Testis (tissue), 2 donors: ENCODE measurements at regions not wholly inside any gene's neighbourhood (a gene's known extent, or its start where the extent isn't known, plus 50 kb on each side); places are given as distances from the start of the nearest gene placed in this dataset.

Experiments
- DNase-seq: peaks from one replicate; pipeline ENCODE4 v3.0.0-alpha.2; 2019
- H3K27ac ChIP-seq, 2 donors: fragments of 200-600 bp; sonication (generic); one replicate each; pipeline ENCODE4 v1.5.1; 2019
- H3K27me3 ChIP-seq: fragments of 200-600 bp; sonication (generic); one replicate; pipeline ENCODE4 v1.5.1; 2019
- H3K36me3 ChIP-seq: fragments of 200-600 bp; sonication (generic); one replicate; pipeline ENCODE4 v1.5.1; 2017; ENCODE audit warnings: low read depth; ENCODE audit errors: missing control alignments
- H3K4me1 ChIP-seq: fragments of 200-600 bp; sonication (generic); one replicate; pipeline ENCODE4 v1.5.1; 2019
- H3K4me3 ChIP-seq, 2 donors: fragments of 200-600 bp; sonication (generic); one replicate each; pipeline ENCODE4 v1.5.1; 2017 to 2019
- H3K9me3 ChIP-seq: fragments of 200-600 bp; sonication (generic); one replicate; pipeline ENCODE4 v1.5.1; 2017
- CTCF ChIP-seq, 3 experiments: fragments of 450-650 bp in 2 of 3; fragments of 200-600 bp in 1 of 3; sonication (generic) in 1 of 3; IDR thresholded peaks; one replicate each; pipeline ENCODE4 v1.5.1; 2016 to 2019; ENCODE audit warnings: antibody characterized with exemption in 3 of 3, mild to moderate bottlenecking in 2 of 3, moderate library complexity in 1 of 3
- POLR2A ChIP-seq: fragments of 450-650 bp; IDR thresholded peaks from one replicate; pipeline ENCODE4 v1.6.1; 2017; ENCODE audit warnings: antibody characterized with exemption, mild to moderate bottlenecking, moderate library complexity
- WGBS, 2 donors: methylation state at CpG; one replicate each; pipeline ENCODE4 v1.1.5; 2018; 5-methylcytosine and 5-hydroxymethylcytosine counted together
- intact Hi-C: fragments of 100-400 bp; cut with DNase I; formaldehyde crosslinking; loops from one replicate; pipeline ENCODE4 v1.15.1; 2023; ENCODE audit warnings: low total_unique reads

- TF ChIP-seq CTCF (IDR thresholded peaks at IDR 0.05) (no peak), POLR2A (no peak)
- H3K27ac ChIP-seq, result no peak overlapping the region
- H3K36me3 ChIP-seq, result no peaks in the 10 kb centered on the region
- no peak for DNase-seq
- intact Hi-C loops, result no loop called here
- WGBS, 2 donors, result 76 to 85% methylated on average over 5 of the region's 5 CpGs
- no peaks in the 10 kb centered on the region for H3K27me3 ChIP-seq
- H3K4me1 ChIP-seq, result no peaks in the 10 kb centered on the region
- no peak overlapping the region for H3K4me3 ChIP-seq
- H3K9me3 ChIP-seq, result no peaks in the 10 kb centered on the region
Measured at GRCh38 chr5:152942633-152943336, 537.7 kb upstream of the NMUR2 start.

- H3K9me3 ChIP-seq, result no peaks in the 10 kb centered on the region
- no peak for TF ChIP-seq POLR2A
- no peak for TF ChIP-seq CTCF (IDR thresholded peaks at IDR 0.05)
- intact Hi-C loops, result no loop called here
Measured at GRCh38 chr5:152953788-152954483, 536.5 kb upstream of the GRIA1 start.

GRCh38 chr5:152956943-152957613 is 533.4 kb upstream of the GRIA1 start:
- Histone ChIP-seq H3K9me3 (no peaks in the 10 kb centered on the region), H3K4me1 (no peaks in the 10 kb centered on the region), H3K4me3 (no peak overlapping the region), H3K36me3 (no peaks in the 10 kb centered on the region), H3K27ac (no peak overlapping the region), H3K27me3 (no peaks in the 10 kb centered on the region)
- intact Hi-C loops, result no loop called here
- 67 to 78% methylated on average over 2 of the region's 2 CpGs for WGBS, 2 donors
- no peak for DNase-seq
- TF ChIP-seq CTCF (IDR thresholded peaks at IDR 0.05) (no peak), POLR2A (no peak)

More at GRCh38 chr5:152953788-152954483, 536.5 kb upstream of the GRIA1 start:
- no peak for DNase-seq
- H3K4me3 ChIP-seq, result no peak overlapping the region
- no peaks in the 10 kb centered on the region for H3K27me3 ChIP-seq
- no peaks in the 10 kb centered on the region for H3K4me1 ChIP-seq
- WGBS, 2 donors, result 80 to 87% methylated on average over 8 of the region's 8 CpGs
- H3K36me3 ChIP-seq, result no peaks in the 10 kb centered on the region
- no peak overlapping the region for H3K27ac ChIP-seq

GRCh38 chr5:152978141-152978835 is 512.2 kb upstream of the GRIA1 start:
- H3K4me3 ChIP-seq, result no peak overlapping the region
- H3K4me1 ChIP-seq, result no peaks in the 10 kb centered on the region
- H3K27me3 ChIP-seq, result no peaks in the 10 kb centered on the region
- intact Hi-C loops, result no loop called here
- no peak overlapping the region for H3K27ac ChIP-seq
- no peaks in the 10 kb centered on the region for H3K36me3 ChIP-seq
- DNase-seq, result no peak
- H3K9me3 ChIP-seq, result peaks cover 2% of the 10 kb centered on the region
- 27 to 36% methylated on average over 1 of the region's 1 CpG for WGBS, 2 donors
- no peak for TF ChIP-seq POLR2A
- no peak for TF ChIP-seq CTCF (IDR thresholded peaks at IDR 0.05)
